HUES48 (cell line): ENCODE measurements at regions not wholly inside any gene's neighbourhood (a gene's known extent, or its start where the extent isn't known, plus 50 kb on each side); places are given as distances from the start of the nearest gene placed in this dataset.

ENCODE experiments used
- H3K27ac ChIP-seq: one replicate; pipeline ENCODE4 v1.7.0; 2013; ENCODE audit warnings: low read depth, low read length, inconsistent platforms
- H3K27me3 ChIP-seq: 2 replicates; pipeline ENCODE4 v1.6.1; 2013; ENCODE audit warnings: mild to moderate bottlenecking, low read length; ENCODE audit not compliant: control insufficient read depth, insufficient read depth
- H3K36me3 ChIP-seq: 2 replicates; pipeline ENCODE4 v1.6.1; 2013; ENCODE audit warnings: low read length; ENCODE audit not compliant: control insufficient read depth, insufficient read depth
- H3K4me1 ChIP-seq: 2 replicates; pipeline ENCODE4 v1.6.1; 2013; ENCODE audit warnings: mild to moderate bottlenecking, low read length; ENCODE audit not compliant: control insufficient read depth, insufficient read depth
- H3K4me3 ChIP-seq: 2 replicates; pipeline ENCODE4 v1.5.1; 2013; ENCODE audit warnings: mild to moderate bottlenecking, low read depth, low read length
- H3K9ac ChIP-seq: 2 replicates; pipeline ENCODE4 v1.6.1; 2013; ENCODE audit warnings: mild to moderate bottlenecking, low read depth, low read length, moderate library complexity
- H3K9me3 ChIP-seq: 2 replicates; pipeline ENCODE4 v1.6.1; 2013; ENCODE audit warnings: low read length; ENCODE audit not compliant: control insufficient read depth, insufficient read depth

GRCh38 chr13:26964278-26965250 lies 204.0 kb upstream of the GPR12 start:
- Histone ChIP-seq H3K9me3 (no peaks in the 10 kb centered on the region), H3K4me3 (no peak overlapping the region), H3K36me3 (no peaks in the 10 kb centered on the region), H3K27ac (no peak overlapping the region), H3K9ac (no peak overlapping the region), H3K27me3 (no peaks in the 10 kb centered on the region), H3K4me1 (peaks cover 9% of the 10 kb centered on the region)

- Histone ChIP-seq H3K9me3 (no peaks in the 10 kb centered on the region), H3K27me3 (no peaks in the 10 kb centered on the region), H3K4me3 (no peak overlapping the region), H3K9ac (no peak overlapping the region), H3K4me1 (peaks cover 9% of the 10 kb centered on the region), H3K36me3 (no peaks in the 10 kb centered on the region), H3K27ac (no peak overlapping the region)
Measured at GRCh38 chr13:26962671-26963070, 202.1 kb upstream of the GPR12 start.

- Histone ChIP-seq H3K27me3 (no peaks in the 10 kb centered on the region), H3K4me3 (no peak overlapping the region), H3K4me1 (peaks cover 9% of the 10 kb centered on the region), H3K9ac (no peak overlapping the region), H3K9me3 (no peaks in the 10 kb centered on the region), H3K36me3 (no peaks in the 10 kb centered on the region), H3K27ac (no peak overlapping the region)
Measured at GRCh38 chr13:26961890-26962615, 201.5 kb upstream of the GPR12 start.

GRCh38 chr13:26957182-26957581 lies 196.6 kb upstream of the GPR12 start:
- Histone ChIP-seq H3K4me1 (no peaks in the 10 kb centered on the region), H3K36me3 (no peaks in the 10 kb centered on the region), H3K4me3 (no peak overlapping the region), H3K27ac (no peak overlapping the region), H3K9me3 (no peaks in the 10 kb centered on the region), H3K27me3 (no peaks in the 10 kb centered on the region), H3K9ac (no peak overlapping the region)

GRCh38 chr13:26956522-26957142 lies 196.0 kb upstream of the GPR12 start:
- Histone ChIP-seq H3K36me3 (no peaks in the 10 kb centered on the region), H3K4me3 (no peak overlapping the region), H3K4me1 (no peaks in the 10 kb centered on the region), H3K27me3 (no peaks in the 10 kb centered on the region), H3K9ac (no peak overlapping the region), H3K9me3 (no peaks in the 10 kb centered on the region), H3K27ac (no peak overlapping the region)

GRCh38 chr13:26954976-26955375 lies 194.4 kb upstream of the GPR12 start:
- Histone ChIP-seq H3K27me3 (no peaks in the 10 kb centered on the region), H3K27ac (no peak overlapping the region), H3K9ac (no peak overlapping the region), H3K4me1 (no peaks in the 10 kb centered on the region), H3K36me3 (no peaks in the 10 kb centered on the region), H3K9me3 (no peaks in the 10 kb centered on the region), H3K4me3 (no peak overlapping the region)

- no peaks in the 10 kb centered on the region for H3K4me1 ChIP-seq
Measured at GRCh38 chr13:26953291-26953690, 192.7 kb upstream of the GPR12 start.

GRCh38 chr13:26952551-26953143 lies 192.1 kb upstream of the GPR12 start:
- H3K4me3 ChIP-seq, result no peak overlapping the region
- H3K9me3 ChIP-seq, result no peaks in the 10 kb centered on the region
- no peaks in the 10 kb centered on the region for H3K36me3 ChIP-seq
- H3K27me3 ChIP-seq, result no peaks in the 10 kb centered on the region
- H3K9ac ChIP-seq, result no peak overlapping the region
- H3K27ac ChIP-seq, result no peak overlapping the region
- no peaks in the 10 kb centered on the region for H3K4me1 ChIP-seq

More at GRCh38 chr13:26953291-26953690, 192.7 kb upstream of the GPR12 start:
- Histone ChIP-seq H3K9me3 (no peaks in the 10 kb centered on the region), H3K9ac (no peak overlapping the region), H3K27ac (no peak overlapping the region), H3K27me3 (no peaks in the 10 kb centered on the region), H3K4me3 (no peak overlapping the region), H3K36me3 (no peaks in the 10 kb centered on the region)

- H3K36me3 ChIP-seq, result no peaks in the 10 kb centered on the region
- no peak overlapping the region for H3K9ac ChIP-seq
- H3K27ac ChIP-seq, result no peak overlapping the region
Measured at GRCh38 chr13:26951581-26952177, 191.1 kb upstream of the GPR12 start.

GRCh38 chr13:26950968-26951367 lies 190.4 kb upstream of the GPR12 start:
- Histone ChIP-seq H3K4me1 (no peaks in the 10 kb centered on the region), H3K27ac (no peak overlapping the region), H3K27me3 (no peaks in the 10 kb centered on the region), H3K9ac (no peak overlapping the region), H3K9me3 (no peaks in the 10 kb centered on the region), H3K4me3 (no peak overlapping the region), H3K36me3 (no peaks in the 10 kb centered on the region)

More at GRCh38 chr13:26951581-26952177, 191.1 kb upstream of the GPR12 start:
- no peaks in the 10 kb centered on the region for H3K9me3 ChIP-seq
- H3K4me3 ChIP-seq, result no peak overlapping the region
- no peaks in the 10 kb centered on the region for H3K4me1 ChIP-seq
- no peaks in the 10 kb centered on the region for H3K27me3 ChIP-seq
